Right lobe of liver (tissue), 6 donors: ENCODE measurements at regions not wholly inside any gene's neighbourhood (a gene's known extent, or its start where the extent isn't known, plus 50 kb on each side); places are given as distances from the start of the nearest gene placed in this dataset.

Experiments used
- ATAC-seq, 4 donors: fragments of 200-7000 bp; cut with Tn5 transposase; one replicate each; pipeline ENCODE4 v1.9.1; 2020; ENCODE audit warnings: mild to moderate bottlenecking in 4 of 4, moderate library complexity in 4 of 4
- DNase-seq, 3 donors: peaks; one replicate each; pipeline ENCODE4 v3.0.0-alpha.2; 2020
- H3K27ac ChIP-seq, 3 donors: fragments of 200-600 bp; one replicate each; pipeline ENCODE4 v1.8.0; 2022
- H3K27me3 ChIP-seq, 2 donors: fragments of 200-600 bp; one replicate each; pipeline ENCODE4 v1.8.0; 2022
- H3K36me3 ChIP-seq, 4 donors: fragments of 200-600 bp; sonication (generic) in 1 of 4; one replicate each; pipeline versions ENCODE4 v1.5.1 to v1.8.0; 2017 to 2022; ENCODE audit warnings: control low read depth in 1 of 4
- H3K4me1 ChIP-seq, 4 donors: fragments of 200-600 bp; sonication (generic) in 1 of 4; one replicate each; pipeline versions ENCODE4 v1.5.1 to v1.8.0; 2017 to 2022; ENCODE audit warnings: control low read depth in 1 of 4
- H3K4me3 ChIP-seq, 3 donors: fragments of 200-600 bp; one replicate each; pipeline ENCODE4 v1.8.0; 2022
- H3K9me3 ChIP-seq, 4 donors: fragments of 200-600 bp; sonication (generic) in 1 of 4; one replicate each; pipeline versions ENCODE4 v1.5.1 to v1.8.0; 2017 to 2022; ENCODE audit warnings: control low read depth in 1 of 4
- POLR2A ChIP-seq: fragments of 450-650 bp; IDR thresholded peaks from one replicate; pipeline ENCODE4 v1.6.1; 2017; ENCODE audit warnings: antibody characterized with exemption, mild to moderate bottlenecking
- WGBS: methylation state at CpG from one replicate; pipeline ENCODE4 v1.1.6; 2018; ENCODE audit warnings: low coverage, low lambda C conversion rate; ENCODE audit not compliant: insufficient coverage; ENCODE audit errors: missing lambda C conversion rate; 5-methylcytosine and 5-hydroxymethylcytosine counted together
- intact Hi-C, 2 donors: fragments of 100-400 bp; cut with DNase I; formaldehyde crosslinking; loops; one replicate each; pipeline versions ENCODE4 v1.11.2 to v1.14.1; 2022
- TF ChIP-seq, protein P1 (sequence below), 4 donors: fragments of 200-600 bp in 3 of 4; fragments of 450-650 bp in 1 of 4; IDR thresholded peaks; one replicate each; pipeline versions ENCODE4 v1.5.1 to v1.8.0; 2016 to 2022; ENCODE audit warnings: antibody characterized with exemption in 4 of 4, mild to moderate bottlenecking in 2 of 4
- donor health status: DM: no; HTN: yes; CAD: no.
- donor health status: DM: no; HTN: no; CAD: no.
- donor health status: DM: no; HTN: no; CAD: no.
- donor health status: DM: no; HTN: yes; CAD: no.
- donor health status: DM: no; HTN: yes; CAD: no.

DNA sequence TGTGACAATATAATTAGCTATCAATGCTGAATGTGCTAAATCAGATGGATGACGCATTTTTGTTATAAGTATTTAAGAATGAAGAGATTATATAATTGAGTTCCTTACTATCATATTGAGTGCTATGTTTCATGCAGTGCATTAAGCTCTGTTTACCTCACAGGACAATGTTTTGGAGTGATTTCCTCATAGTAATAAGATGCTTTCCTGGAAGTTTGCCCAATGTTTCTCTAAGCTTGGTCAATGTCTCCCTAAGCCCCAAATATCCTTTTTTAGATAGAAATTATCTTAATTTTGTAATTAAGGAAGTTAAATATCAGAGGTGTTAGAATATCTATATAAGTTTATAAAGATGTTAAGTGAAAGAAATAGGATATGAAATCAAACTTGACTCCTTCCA lies 489.6 kb downstream of the MMUT start:
- Histone ChIP-seq H3K4me1 (no peaks in the 10 kb centered on the region), H3K27ac (no peak overlapping the region), H3K27me3 (no peaks in the 10 kb centered on the region), H3K9me3 (no peaks in the 10 kb centered on the region), H3K4me3 (no peak overlapping the region), H3K36me3 (no peaks in the 10 kb centered on the region)
- TF ChIP-seq POLR2A = no peak
- TF ChIP-seq, protein P1, sequence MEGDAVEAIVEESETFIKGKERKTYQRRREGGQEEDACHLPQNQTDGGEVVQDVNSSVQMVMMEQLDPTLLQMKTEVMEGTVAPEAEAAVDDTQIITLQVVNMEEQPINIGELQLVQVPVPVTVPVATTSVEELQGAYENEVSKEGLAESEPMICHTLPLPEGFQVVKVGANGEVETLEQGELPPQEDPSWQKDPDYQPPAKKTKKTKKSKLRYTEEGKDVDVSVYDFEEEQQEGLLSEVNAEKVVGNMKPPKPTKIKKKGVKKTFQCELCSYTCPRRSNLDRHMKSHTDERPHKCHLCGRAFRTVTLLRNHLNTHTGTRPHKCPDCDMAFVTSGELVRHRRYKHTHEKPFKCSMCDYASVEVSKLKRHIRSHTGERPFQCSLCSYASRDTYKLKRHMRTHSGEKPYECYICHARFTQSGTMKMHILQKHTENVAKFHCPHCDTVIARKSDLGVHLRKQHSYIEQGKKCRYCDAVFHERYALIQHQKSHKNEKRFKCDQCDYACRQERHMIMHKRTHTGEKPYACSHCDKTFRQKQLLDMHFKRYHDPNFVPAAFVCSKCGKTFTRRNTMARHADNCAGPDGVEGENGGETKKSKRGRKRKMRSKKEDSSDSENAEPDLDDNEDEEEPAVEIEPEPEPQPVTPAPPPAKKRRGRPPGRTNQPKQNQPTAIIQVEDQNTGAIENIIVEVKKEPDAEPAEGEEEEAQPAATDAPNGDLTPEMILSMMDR (IDR thresholded peaks at IDR 0.05) = no peak
- DNase-seq = no peak
- 20% methylated on average over 1 of the region's 1 CpG for WGBS
- no peak for ATAC-seq
- intact Hi-C loops = no loop called here

DNA sequence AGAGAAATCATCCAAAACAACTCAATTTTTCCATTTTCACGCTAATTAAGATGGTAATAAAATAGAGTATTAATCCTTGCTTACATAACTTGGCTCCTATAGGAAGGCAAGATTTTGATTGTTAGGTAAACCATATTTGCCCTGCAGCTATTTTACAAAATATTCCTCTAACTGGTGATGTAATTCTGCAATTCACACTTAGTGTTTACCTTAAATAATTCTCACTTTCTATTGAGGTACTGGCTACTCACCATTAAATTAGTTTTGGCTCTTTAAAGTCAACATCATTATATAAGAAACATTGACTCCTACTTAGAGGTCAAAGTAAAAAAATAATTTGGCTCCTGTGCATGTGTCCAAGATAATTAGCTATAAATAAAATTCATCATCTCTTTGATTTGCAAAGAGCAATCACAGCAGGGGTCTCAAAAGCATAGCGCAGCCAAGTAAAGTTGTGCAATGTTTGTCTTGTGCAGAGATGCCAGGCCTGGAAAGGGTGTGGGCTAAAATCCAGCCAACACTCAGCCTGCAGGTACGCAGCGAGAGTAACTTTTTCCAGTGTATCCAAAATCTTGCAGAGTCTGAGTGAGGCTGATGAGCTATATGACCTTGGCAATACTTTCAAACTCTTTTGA lies 501.2 kb downstream of the MMUT start:
- Histone ChIP-seq H3K9me3 (no peaks in the 10 kb centered on the region), H3K4me1 (no peaks in the 10 kb centered on the region), H3K36me3 (no peaks in the 10 kb centered on the region), H3K27ac (no peak overlapping the region), H3K4me3 (no peak overlapping the region), H3K27me3 (no peaks in the 10 kb centered on the region)
- ATAC-seq (no peak), DNase-seq (no peak)
- TF ChIP-seq POLR2A = no peak
- TF ChIP-seq, protein P1 (IDR thresholded peaks at IDR 0.05) = no peak
- WGBS = 28% methylated on average over 4 of the region's 4 CpGs
- intact Hi-C loops = no loop called here

DNA sequence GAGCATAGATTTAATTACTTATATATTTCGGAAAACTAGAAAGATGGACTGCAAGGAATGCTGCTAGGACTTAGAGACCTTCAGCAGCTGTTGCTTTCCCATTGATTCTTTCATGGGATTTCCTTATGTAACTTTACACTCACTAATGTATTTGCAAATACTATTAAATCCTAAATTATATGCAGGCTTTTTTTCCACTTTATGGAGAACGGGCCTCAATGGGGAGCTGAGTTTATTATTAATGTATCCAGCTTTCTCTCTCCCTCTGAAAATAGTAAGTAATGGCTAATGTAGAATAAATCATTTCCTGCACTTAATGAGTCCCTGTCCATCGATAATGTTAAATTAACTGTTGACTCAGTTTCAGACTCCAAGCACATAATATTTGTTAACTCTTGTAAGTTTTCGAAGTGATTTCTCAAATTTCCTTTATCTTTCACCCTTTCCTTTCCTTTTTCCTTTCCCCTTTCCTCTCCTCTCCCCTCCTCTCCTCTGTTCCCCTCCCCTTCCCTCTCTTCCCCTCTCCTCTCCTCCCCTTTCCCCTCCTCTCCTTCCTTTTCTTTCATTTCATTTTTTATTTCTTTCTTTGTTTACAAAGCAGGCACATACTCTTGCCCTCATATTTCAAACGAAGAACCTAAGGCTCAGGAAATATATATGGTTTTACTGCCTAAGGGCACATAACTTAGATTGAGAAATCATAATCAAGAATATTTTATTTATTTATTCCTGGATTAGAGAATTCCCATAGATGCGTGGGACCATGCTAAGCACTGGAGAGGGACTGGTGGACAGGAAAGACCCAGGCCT lies 503.6 kb downstream of the MMUT start:
- DNase-seq = no peak
- Histone ChIP-seq H3K36me3 (no peaks in the 10 kb centered on the region), H3K27me3 (no peaks in the 10 kb centered on the region), H3K27ac (no peak overlapping the region), H3K9me3 (no peaks in the 10 kb centered on the region), H3K4me1 (no peaks in the 10 kb centered on the region), H3K4me3 (no peak overlapping the region)
- no peak for ATAC-seq
- TF ChIP-seq, protein P1 (IDR thresholded peaks at IDR 0.05) = no peak
- TF ChIP-seq POLR2A = no peak
- intact Hi-C loops = no loop called here
- WGBS = 37% methylated on average over 6 of the region's 6 CpGs

DNA sequence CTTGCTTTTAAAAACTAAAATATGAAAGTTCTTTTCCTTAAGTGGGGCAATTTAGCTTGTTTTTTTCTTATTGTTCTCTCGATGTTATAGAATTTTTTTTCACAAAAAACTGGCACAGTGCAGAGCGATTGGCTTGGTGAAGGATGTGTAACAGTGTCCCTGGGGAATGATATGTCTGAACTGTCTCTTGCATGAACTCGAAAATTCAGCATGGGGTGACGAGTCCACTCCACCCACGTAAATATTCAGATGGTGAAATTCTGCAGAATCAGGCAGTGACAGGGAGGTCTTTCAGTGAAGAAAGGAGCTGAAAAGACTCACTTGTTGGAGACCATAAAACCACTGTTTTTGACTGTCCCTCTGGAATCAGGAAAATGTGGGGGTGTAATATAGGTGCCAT lies 505.3 kb downstream of the MMUT start:
- no peaks in the 10 kb centered on the region for H3K36me3 ChIP-seq
- no peak for TF ChIP-seq POLR2A
- TF ChIP-seq, protein P1 (IDR thresholded peaks at IDR 0.05) = no peak
- intact Hi-C loops = no loop called here
- no peaks in the 10 kb centered on the region for H3K27me3 ChIP-seq
- DNase-seq (no peak), ATAC-seq (no peak)
- 29% methylated on average over 5 of the region's 5 CpGs for WGBS
- no peaks in the 10 kb centered on the region for H3K9me3 ChIP-seq
- H3K4me1 ChIP-seq = no peaks in the 10 kb centered on the region
- no peak overlapping the region for H3K27ac ChIP-seq
- H3K4me3 ChIP-seq = no peak overlapping the region
